A549 (cell line): ENCODE measurements at regions not wholly inside any gene's neighbourhood (a gene's known extent, or its start where the extent isn't known, plus 50 kb on each side); places are given as distances from the start of the nearest gene placed in this dataset.

ENCODE experiments used
- ATAC-seq, 2 experiments: fragments of 200-7000 bp in 1 of 2; fragments of >200 bp in 1 of 2; cut with Nextera tagmentation in 1 of 2; cut with Tn5 transposase in 1 of 2; 3 replicates each; pipeline versions ENCODE4 v1.8.0 to v1.9.1; 2018 to 2020; ENCODE audit warnings: mild to moderate bottlenecking in 1 of 2, moderate library complexity in 1 of 2
- CTCF ChIA-PET: fragments of 300-600 bp; sonication (Branson Sonifier 250); formaldehyde crosslinking; extraction: SDS; loops from one replicate; lab custom pipeline; 2021; ENCODE audit warnings: antibody characterized with exemption, inconsistent platforms; lab: Yijun Ruan, JAX
- POLR2A ChIA-PET: fragments of 350-600 bp; formaldehyde crosslinking; extraction: SDS; loops from one replicate; lab custom pipeline; 2021; ENCODE audit warnings: antibody characterized with exemption, inconsistent platforms; lab: Yijun Ruan, JAX
- DNase-seq, 2 experiments: peaks; one replicate each; pipeline versions ENCODE4 v3.0.0 to v3.0.0-alpha.2; 2011 to 2016; ENCODE audit warnings: low read depth in 1 of 2, low spot score in 1 of 2
- FAIRE-seq: peaks from 2 replicates; lab custom pipeline; 2011; peaks lifted over from hg19 to GRCh38; lab: Jason Lieb, UNC
- H3K27ac ChIP-seq, 2 experiments: fragments of >200 bp; sonication (Bioruptor Twin); formaldehyde crosslinking; 3 replicates each; pipeline ENCODE4 v1.5.1; 2016 to 2017
- H3K4me1 ChIP-seq: fragments of >200 bp; sonication (Bioruptor Twin); formaldehyde crosslinking; 3 replicates; pipeline ENCODE4 v1.6.1; 2016
- H3K4me2 ChIP-seq: fragments of >200 bp; sonication (Bioruptor Twin); formaldehyde crosslinking; 3 replicates; pipeline ENCODE4 v1.6.1; 2016
- H3K4me3 ChIP-seq: fragments of >200 bp; sonication (Bioruptor Twin); formaldehyde crosslinking; 3 replicates; pipeline ENCODE4 v1.5.1; 2016
- H3K9me3 ChIP-seq: fragments of >200 bp; sonication (Bioruptor Twin); formaldehyde crosslinking; 3 replicates; pipeline ENCODE4 v1.6.1; 2016
- CBX2 ChIP-seq: fragments of 200-600 bp; sonication (generic); IDR thresholded peaks from 2 replicates; pipeline ENCODE4 v1.6.1; 2016; ENCODE audit warnings: low read depth, mild to moderate bottlenecking, borderline replicate concordance
- CHD2 ChIP-seq: fragments of 150-350 bp; IDR thresholded peaks from 2 replicates; pipeline ENCODE4 v1.6.1; 2014; ENCODE audit warnings: low read length; ENCODE audit not compliant: partially characterized antibody
- EHMT2 ChIP-seq: fragments of 200-600 bp; sonication (generic); IDR thresholded peaks from 2 replicates; pipeline ENCODE4 v1.6.1; 2016; ENCODE audit warnings: antibody characterized with exemption, low read depth, mild to moderate bottlenecking, moderate library complexity
- EP300 ChIP-seq, 2 experiments: fragments of >200 bp; sonication (Bioruptor Twin); formaldehyde crosslinking; IDR thresholded peaks; 2 replicates in 1 of 2; 3 replicates in 1 of 2; pipeline ENCODE4 v1.6.1; 2016 to 2017
- ESRRA ChIP-seq: fragments of 150-350 bp; IDR thresholded peaks from 2 replicates; pipeline ENCODE4 v1.6.1; 2014; ENCODE audit warnings: mild to moderate bottlenecking, low read length, borderline replicate concordance
- FOSB ChIP-seq: fragments of 250-450 bp; sonication (Bioruptor Pico); IDR thresholded peaks from 2 replicates; pipeline ENCODE4 v1.5.0; 2020; ENCODE audit warnings: mild to moderate bottlenecking, moderate library complexity
- FOSL2 ChIP-seq, 2 experiments: fragments of 450-650 bp in 1 of 2; fragments of >200 bp in 1 of 2; sonication (Bioruptor Twin) in 1 of 2; formaldehyde crosslinking; IDR thresholded peaks; 2 replicates each; pipeline versions ENCODE4 v1.5.0 to v1.6.1; 2016 to 2020; ENCODE audit warnings: mild to moderate bottlenecking in 1 of 2, moderate library complexity in 1 of 2
- FOXS1 ChIP-seq: fragments of 250-450 bp; sonication (Bioruptor Pico); IDR thresholded peaks from 2 replicates; pipeline ENCODE4 v1.5.0; 2020; ENCODE audit warnings: mild to moderate bottlenecking, moderate library complexity
- HOXB13 ChIP-seq: fragments of 250-450 bp; sonication (Bioruptor Pico); IDR thresholded peaks from 2 replicates; pipeline ENCODE4 v1.5.0; 2020; ENCODE audit warnings: low read depth, mild to moderate bottlenecking, moderate library complexity
- HOXB5 ChIP-seq: fragments of 250-450 bp; sonication (Bioruptor Pico); IDR thresholded peaks from 2 replicates; pipeline ENCODE4 v1.5.0; 2020; ENCODE audit warnings: mild to moderate bottlenecking, moderate library complexity
- JUN ChIP-seq, 2 experiments: fragments of >200 bp; sonication (Bioruptor Twin); formaldehyde crosslinking; IDR thresholded peaks; 2 replicates in 1 of 2; 3 replicates in 1 of 2; pipeline ENCODE4 v1.6.1; 2016 to 2017
- KDM1A ChIP-seq: fragments of 200-600 bp; sonication (generic); IDR thresholded peaks from 2 replicates; pipeline ENCODE4 v1.6.1; 2016; ENCODE audit warnings: low read depth, mild to moderate bottlenecking
- MAZ ChIP-seq: fragments of 150-350 bp; IDR thresholded peaks from 2 replicates; pipeline ENCODE4 v1.6.1; 2014; ENCODE audit warnings: antibody characterized with exemption, low read depth, low read length, borderline replicate concordance
- NFE2L2 ChIP-seq: fragments of 150-350 bp; conservative IDR thresholded peaks from 2 replicates; pipeline ENCODE4 v1.6.1; 2014; ENCODE audit warnings: low read length
- NR3C1 ChIP-seq: fragments of >200 bp; sonication (Bioruptor Twin); formaldehyde crosslinking; IDR thresholded peaks from 3 replicates; pipeline ENCODE4 v1.6.1; 2017
- PHF8 ChIP-seq: fragments of 200-600 bp; sonication (generic); IDR thresholded peaks from 2 replicates; pipeline ENCODE4 v1.6.1; 2016; ENCODE audit warnings: low read depth, mild to moderate bottlenecking, antibody characterized with exemption, moderate library complexity, borderline replicate concordance
- RNF2 ChIP-seq: fragments of 200-600 bp; sonication (generic); IDR thresholded peaks from 2 replicates; pipeline ENCODE4 v1.6.1; 2016; ENCODE audit warnings: low read depth, mild to moderate bottlenecking, antibody characterized with exemption, moderate library complexity, borderline replicate concordance
- SMC3 ChIP-seq: fragments of >200 bp; sonication (Bioruptor Twin); formaldehyde crosslinking; IDR thresholded peaks from 3 replicates; pipeline ENCODE4 v1.6.1; 2018; ENCODE audit warnings: inconsistent platforms
- ZC3H11A ChIP-seq: fragments of 450-650 bp; IDR thresholded peaks from 2 replicates; pipeline ENCODE4 v1.6.1; 2014; ENCODE audit warnings: antibody characterized with exemption, mild to moderate bottlenecking
- ZSCAN20 ChIP-seq: fragments of 250-450 bp; sonication (Bioruptor Pico); IDR thresholded peaks from 2 replicates; pipeline ENCODE4 v1.8.0; 2022; ENCODE audit warnings: mild to moderate bottlenecking, moderate library complexity
- WGBS: methylation state at CpG from one replicate; pipeline ENCODE4 v1.1.6; 2017; ENCODE audit errors: missing lambda C conversion rate; 5-methylcytosine and 5-hydroxymethylcytosine counted together
- TF ChIP-seq, protein P1 (sequence below): fragments of 250-450 bp; sonication (Bioruptor Pico); IDR thresholded peaks from 2 replicates; pipeline ENCODE4 v1.5.0; 2021; ENCODE audit warnings: mild to moderate bottlenecking, moderate library complexity, borderline replicate concordance
- TF ChIP-seq, protein P2 (sequence below): fragments of >200 bp; sonication (Bioruptor Twin); formaldehyde crosslinking; IDR thresholded peaks from 3 replicates; pipeline ENCODE4 v1.5.1; 2016
- TF ChIP-seq, protein P3 (sequence below): IDR thresholded peaks from 2 replicates; pipeline ENCODE4 v1.6.1; 2012
- TF ChIP-seq, protein P4 (sequence below): fragments of 450-650 bp; IDR thresholded peaks from 2 replicates; pipeline ENCODE4 v1.6.1; 2014; ENCODE audit warnings: antibody characterized with exemption
- TF ChIP-seq, protein P5 (sequence below): fragments of >200 bp; sonication (Bioruptor Twin); formaldehyde crosslinking; IDR thresholded peaks from 3 replicates; pipeline ENCODE4 v1.6.1; 2016
- TF ChIP-seq, protein P6 (sequence below): fragments of 250-450 bp; sonication (Bioruptor Pico); IDR thresholded peaks from 2 replicates; pipeline ENCODE4 v1.5.0; 2020; ENCODE audit warnings: low read depth, mild to moderate bottlenecking, moderate library complexity

DNA sequence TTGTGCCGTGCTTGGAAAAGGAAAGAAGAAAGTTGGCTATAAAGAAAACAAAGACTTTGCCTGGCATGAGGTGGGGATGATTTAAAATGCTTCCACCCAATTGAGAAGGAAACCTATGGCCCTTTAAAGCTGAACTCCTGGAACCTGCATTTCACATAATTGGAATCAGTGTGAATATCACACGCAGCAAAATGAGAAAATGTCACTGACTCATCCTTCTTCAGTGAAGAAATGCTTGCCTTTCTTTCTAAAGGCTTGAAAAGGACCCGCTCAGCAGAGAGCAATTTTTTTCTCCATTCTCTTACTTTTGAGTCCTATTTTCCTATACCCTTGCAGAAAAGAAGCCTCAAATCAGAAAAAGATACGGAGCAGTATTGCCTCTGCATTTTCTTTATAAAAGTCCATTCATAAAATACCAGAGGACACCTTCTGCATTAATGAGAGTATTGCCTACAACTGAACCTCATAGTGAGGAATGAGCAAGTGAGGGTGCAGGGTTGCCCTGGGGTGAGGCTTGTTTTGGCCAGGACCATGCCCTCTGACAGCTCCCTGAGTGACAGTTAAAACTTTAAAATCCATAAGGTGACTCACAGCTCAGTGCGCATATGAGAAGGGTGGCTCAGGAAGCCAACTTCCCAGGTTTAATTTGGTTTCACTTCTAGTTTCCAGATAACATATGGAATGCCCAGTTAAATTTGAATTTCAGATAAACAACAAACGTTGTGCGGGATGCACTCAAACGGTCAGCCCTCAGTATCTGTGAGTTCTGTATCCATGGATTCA, 191.9 kb upstream of the GYPC start:
- Histone ChIP-seq H3K9me3 (no peaks in the 10 kb centered on the region), H3K27ac (no peak overlapping the region), H3K4me1 (no peaks in the 10 kb centered on the region), H3K4me2 (no peak overlapping the region), H3K4me3 (no peak overlapping the region)
- POLR2A ChIA-PET: no interaction called here
- FAIRE-seq: no peak
- CTCF ChIA-PET: no interaction called here
- no peak for TF ChIP-seq HOXB5
- TF ChIP-seq, protein P1, sequence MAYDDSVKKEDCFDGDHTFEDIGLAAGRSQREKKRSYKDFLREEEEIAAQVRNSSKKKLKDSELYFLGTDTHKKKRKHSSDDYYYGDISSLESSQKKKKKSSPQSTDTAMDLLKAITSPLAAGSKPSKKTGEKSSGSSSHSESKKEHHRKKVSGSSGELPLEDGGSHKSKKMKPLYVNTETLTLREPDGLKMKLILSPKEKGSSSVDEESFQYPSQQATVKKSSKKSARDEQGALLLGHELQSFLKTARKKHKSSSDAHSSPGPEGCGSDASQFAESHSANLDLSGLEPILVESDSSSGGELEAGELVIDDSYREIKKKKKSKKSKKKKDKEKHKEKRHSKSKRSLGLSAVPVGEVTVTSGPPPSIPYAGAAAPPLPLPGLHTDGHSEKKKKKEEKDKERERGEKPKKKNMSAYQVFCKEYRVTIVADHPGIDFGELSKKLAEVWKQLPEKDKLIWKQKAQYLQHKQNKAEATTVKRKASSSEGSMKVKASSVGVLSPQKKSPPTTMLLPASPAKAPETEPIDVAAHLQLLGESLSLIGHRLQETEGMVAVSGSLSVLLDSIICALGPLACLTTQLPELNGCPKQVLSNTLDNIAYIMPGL: no peak
- TF ChIP-seq FOXS1 (CRISPR knock-in tag): no peak
- no peak for TF ChIP-seq NR3C1
- no peak for TF ChIP-seq FOSB (CRISPR knock-in tag)
- TF ChIP-seq FOSL2 (IDR thresholded peaks at IDR 0.05): no peak
- no peak for TF ChIP-seq FOSL2 (CRISPR knock-in tag; IDR thresholded peaks at IDR 0.05)
- TF ChIP-seq CBX2: no peak
- no peak for TF ChIP-seq RNF2
- 34% methylated on average over 8 of the region's 8 CpGs for WGBS
- ATAC-seq: no peak
- no peak for DNase-seq

DNA sequence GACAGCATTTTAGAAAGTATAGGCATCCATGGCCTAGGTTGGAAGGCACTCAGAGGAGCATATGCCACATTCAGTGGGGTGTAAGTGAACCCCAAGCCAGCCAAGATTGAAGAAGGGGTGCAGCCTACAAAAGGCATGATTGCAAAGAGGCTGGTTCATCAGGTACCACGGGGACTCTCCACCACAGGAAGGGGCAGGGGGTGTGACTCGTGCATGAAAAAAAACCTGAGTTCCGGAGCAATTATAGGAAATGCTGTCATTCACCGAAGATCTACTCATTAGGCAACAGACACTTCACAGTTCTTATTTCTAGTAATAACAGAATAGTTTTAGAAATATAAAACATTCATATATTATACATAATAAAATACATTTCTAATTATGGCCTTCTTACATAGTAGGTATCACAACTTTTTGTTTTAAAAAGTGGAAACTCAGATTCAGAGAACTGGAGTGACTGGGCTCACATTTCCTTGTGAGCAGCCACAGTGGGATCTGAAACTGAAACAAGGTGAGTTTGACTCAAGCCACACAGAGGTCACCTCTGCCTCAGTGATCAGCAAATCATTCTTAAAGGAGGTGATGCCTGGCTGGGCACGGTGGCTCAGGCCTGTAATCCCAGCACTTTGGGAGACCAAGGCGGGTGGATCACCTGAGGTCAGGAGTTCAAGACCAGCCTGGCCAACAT, 188.4 kb upstream of the GYPC start:
- 8% methylated on average over 6 of the region's 6 CpGs for WGBS
- ATAC-seq (no peak), FAIRE-seq (no peak), DNase-seq (no peak)
- no peak for TF ChIP-seq JUN (IDR thresholded peaks at IDR 0.05)
- TF ChIP-seq NFE2L2: no peak
- TF ChIP-seq, protein P2, sequence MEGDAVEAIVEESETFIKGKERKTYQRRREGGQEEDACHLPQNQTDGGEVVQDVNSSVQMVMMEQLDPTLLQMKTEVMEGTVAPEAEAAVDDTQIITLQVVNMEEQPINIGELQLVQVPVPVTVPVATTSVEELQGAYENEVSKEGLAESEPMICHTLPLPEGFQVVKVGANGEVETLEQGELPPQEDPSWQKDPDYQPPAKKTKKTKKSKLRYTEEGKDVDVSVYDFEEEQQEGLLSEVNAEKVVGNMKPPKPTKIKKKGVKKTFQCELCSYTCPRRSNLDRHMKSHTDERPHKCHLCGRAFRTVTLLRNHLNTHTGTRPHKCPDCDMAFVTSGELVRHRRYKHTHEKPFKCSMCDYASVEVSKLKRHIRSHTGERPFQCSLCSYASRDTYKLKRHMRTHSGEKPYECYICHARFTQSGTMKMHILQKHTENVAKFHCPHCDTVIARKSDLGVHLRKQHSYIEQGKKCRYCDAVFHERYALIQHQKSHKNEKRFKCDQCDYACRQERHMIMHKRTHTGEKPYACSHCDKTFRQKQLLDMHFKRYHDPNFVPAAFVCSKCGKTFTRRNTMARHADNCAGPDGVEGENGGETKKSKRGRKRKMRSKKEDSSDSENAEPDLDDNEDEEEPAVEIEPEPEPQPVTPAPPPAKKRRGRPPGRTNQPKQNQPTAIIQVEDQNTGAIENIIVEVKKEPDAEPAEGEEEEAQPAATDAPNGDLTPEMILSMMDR: no peak
- TF ChIP-seq KDM1A: no peak
- TF ChIP-seq ZSCAN20 (CRISPR knock-in tag): no peak
- TF ChIP-seq FOSB (CRISPR knock-in tag): no peak
- no peak for TF ChIP-seq SMC3
- no peak for TF ChIP-seq ZC3H11A
- Histone ChIP-seq H3K4me3 (no peak overlapping the region), H3K9me3 (no peaks in the 10 kb centered on the region), H3K4me2 (no peak overlapping the region), H3K27ac (no peak overlapping the region), H3K4me1 (no peaks in the 10 kb centered on the region)
- CTCF ChIA-PET: no interaction called here
- POLR2A ChIA-PET: no interaction called here

DNA sequence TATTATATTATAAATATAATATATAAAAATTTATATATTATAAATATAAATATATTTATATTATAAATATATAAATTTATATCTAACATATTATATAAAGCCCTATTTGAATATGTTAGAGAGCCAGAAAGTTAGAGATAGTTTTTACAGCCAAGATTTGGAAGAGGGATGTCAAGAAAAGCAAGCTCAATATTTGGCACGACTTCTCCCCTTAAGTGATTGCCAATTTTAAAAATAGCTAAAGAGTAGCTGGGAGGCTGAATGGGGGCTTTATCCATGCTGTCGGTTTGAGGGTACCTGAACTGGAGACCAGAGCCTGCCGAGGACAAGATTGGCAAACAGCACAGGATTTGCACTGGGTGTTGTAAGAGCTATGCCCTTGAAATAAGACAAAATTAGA, 180.9 kb upstream of the GYPC start:
- POLR2A ChIA-PET: no interaction called here
- Histone ChIP-seq H3K4me2 (no peak overlapping the region), H3K4me3 (no peak overlapping the region), H3K9me3 (no peaks in the 10 kb centered on the region), H3K27ac (no peak overlapping the region), H3K4me1 (no peaks in the 10 kb centered on the region)
- WGBS: 1% methylated on average over 3 of the region's 3 CpGs
- no peak for DNase-seq
- no peak for FAIRE-seq
- no peak for ATAC-seq
- CTCF ChIA-PET: no interaction called here
- TF ChIP-seq MAZ: no peak
- no peak for TF ChIP-seq ZSCAN20 (CRISPR knock-in tag)
- no peak for TF ChIP-seq CHD2
- TF ChIP-seq, protein P3, sequence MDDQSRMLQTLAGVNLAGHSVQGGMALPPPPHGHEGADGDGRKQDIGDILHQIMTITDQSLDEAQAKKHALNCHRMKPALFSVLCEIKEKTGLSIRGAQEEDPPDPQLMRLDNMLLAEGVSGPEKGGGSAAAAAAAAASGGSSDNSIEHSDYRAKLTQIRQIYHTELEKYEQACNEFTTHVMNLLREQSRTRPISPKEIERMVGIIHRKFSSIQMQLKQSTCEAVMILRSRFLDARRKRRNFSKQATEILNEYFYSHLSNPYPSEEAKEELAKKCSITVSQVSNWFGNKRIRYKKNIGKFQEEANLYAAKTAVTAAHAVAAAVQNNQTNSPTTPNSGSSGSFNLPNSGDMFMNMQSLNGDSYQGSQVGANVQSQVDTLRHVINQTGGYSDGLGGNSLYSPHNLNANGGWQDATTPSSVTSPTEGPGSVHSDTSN: no peak
- TF ChIP-seq HOXB13: no peak
- TF ChIP-seq, protein P4, sequence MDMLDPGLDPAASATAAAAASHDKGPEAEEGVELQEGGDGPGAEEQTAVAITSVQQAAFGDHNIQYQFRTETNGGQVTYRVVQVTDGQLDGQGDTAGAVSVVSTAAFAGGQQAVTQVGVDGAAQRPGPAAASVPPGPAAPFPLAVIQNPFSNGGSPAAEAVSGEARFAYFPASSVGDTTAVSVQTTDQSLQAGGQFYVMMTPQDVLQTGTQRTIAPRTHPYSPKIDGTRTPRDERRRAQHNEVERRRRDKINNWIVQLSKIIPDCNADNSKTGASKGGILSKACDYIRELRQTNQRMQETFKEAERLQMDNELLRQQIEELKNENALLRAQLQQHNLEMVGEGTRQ: no peak
- TF ChIP-seq PHF8: no peak
- no peak for TF ChIP-seq EP300 (IDR thresholded peaks at IDR 0.05)
- TF ChIP-seq, protein P5, sequence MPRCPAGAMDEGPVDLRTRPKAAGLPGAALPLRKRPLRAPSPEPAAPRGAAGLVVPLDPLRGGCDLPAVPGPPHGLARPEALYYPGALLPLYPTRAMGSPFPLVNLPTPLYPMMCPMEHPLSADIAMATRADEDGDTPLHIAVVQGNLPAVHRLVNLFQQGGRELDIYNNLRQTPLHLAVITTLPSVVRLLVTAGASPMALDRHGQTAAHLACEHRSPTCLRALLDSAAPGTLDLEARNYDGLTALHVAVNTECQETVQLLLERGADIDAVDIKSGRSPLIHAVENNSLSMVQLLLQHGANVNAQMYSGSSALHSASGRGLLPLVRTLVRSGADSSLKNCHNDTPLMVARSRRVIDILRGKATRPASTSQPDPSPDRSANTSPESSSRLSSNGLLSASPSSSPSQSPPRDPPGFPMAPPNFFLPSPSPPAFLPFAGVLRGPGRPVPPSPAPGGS: no peak
- TF ChIP-seq, protein P6, sequence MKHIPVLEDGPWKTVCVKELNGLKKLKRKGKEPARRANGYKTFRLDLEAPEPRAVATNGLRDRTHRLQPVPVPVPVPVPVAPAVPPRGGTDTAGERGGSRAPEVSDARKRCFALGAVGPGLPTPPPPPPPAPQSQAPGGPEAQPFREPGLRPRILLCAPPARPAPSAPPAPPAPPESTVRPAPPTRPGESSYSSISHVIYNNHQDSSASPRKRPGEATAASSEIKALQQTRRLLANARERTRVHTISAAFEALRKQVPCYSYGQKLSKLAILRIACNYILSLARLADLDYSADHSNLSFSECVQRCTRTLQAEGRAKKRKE (CRISPR knock-in tag): no peak
- no peak for TF ChIP-seq ESRRA
- no peak for TF ChIP-seq EHMT2
